Ascending aorta (tissue), 2 donors: ENCODE measurements at regions not wholly inside any gene's neighbourhood (a gene's known extent, or its start where the extent isn't known, plus 50 kb on each side); places are given as distances from the start of the nearest gene placed in this dataset.

ENCODE experiments used
- DNase-seq, 2 donors: peaks; one replicate each; pipeline ENCODE4 v3.0.0-alpha.2; 2019; ENCODE audit warnings: low spot score in 2 of 2
- H3K27ac ChIP-seq, 2 donors: fragments of 200-600 bp; sonication (generic); one replicate each; pipeline ENCODE4 v1.5.1; 2016 to 2017; ENCODE audit warnings: mild to moderate bottlenecking in 1 of 2
- H3K27me3 ChIP-seq: fragments of 200-600 bp; sonication (generic); one replicate; pipeline ENCODE4 v1.5.1; 2017
- H3K36me3 ChIP-seq, 2 donors: fragments of 200-600 bp; sonication (generic); one replicate each; pipeline ENCODE4 v1.5.1; 2016
- H3K4me1 ChIP-seq, 2 donors: fragments of 200-600 bp; sonication (generic); one replicate each; pipeline ENCODE4 v1.5.1; 2016 to 2017; ENCODE audit warnings: mild to moderate bottlenecking in 1 of 2
- H3K4me3 ChIP-seq, 2 donors: fragments of 200-600 bp; sonication (generic); one replicate each; pipeline ENCODE4 v1.5.1; 2016 to 2017; ENCODE audit warnings: mild to moderate bottlenecking in 1 of 2
- H3K9me3 ChIP-seq, 2 donors: fragments of 200-600 bp; sonication (generic); one replicate each; pipeline ENCODE4 v1.5.1; 2016
- CTCF ChIP-seq, 3 experiments: fragments of 200-600 bp in 2 of 3; fragments of 450-650 bp in 1 of 3; sonication (generic) in 2 of 3; IDR thresholded peaks; one replicate each; pipeline ENCODE4 v1.5.1; 2016 to 2019; ENCODE audit warnings: antibody characterized with exemption in 3 of 3, mild to moderate bottlenecking in 1 of 3, moderate library complexity in 1 of 3
- intact Hi-C: fragments of 100-400 bp; cut with DNase I; formaldehyde crosslinking; loops from one replicate; pipeline ENCODE4 v1.15.1; 2023

GRCh38 chr14:43123544-43123943, 1383.5 kb downstream of the FSCB start:
- intact Hi-C loops = no loop called here
- Histone ChIP-seq H3K4me1 (no peaks in the 10 kb centered on the region), H3K9me3 (no peaks in the 10 kb centered on the region), H3K27ac (no peak overlapping the region), H3K27me3 (no peaks in the 10 kb centered on the region), H3K36me3 (no peaks in the 10 kb centered on the region), H3K4me3 (no peak overlapping the region)
- no peak for TF ChIP-seq CTCF (IDR thresholded peaks at IDR 0.05)
- DNase-seq = no peak

GRCh38 chr14:43119672-43120071, 1387.4 kb downstream of the FSCB start:
- Histone ChIP-seq H3K9me3 (no peaks in the 10 kb centered on the region), H3K27me3 (no peaks in the 10 kb centered on the region), H3K4me1 (no peaks in the 10 kb centered on the region), H3K4me3 (no peak overlapping the region), H3K27ac (no peak overlapping the region), H3K36me3 (no peaks in the 10 kb centered on the region)
- DNase-seq = no peak
- intact Hi-C loops = no loop called here
- no peak for TF ChIP-seq CTCF (IDR thresholded peaks at IDR 0.05)

DNA sequence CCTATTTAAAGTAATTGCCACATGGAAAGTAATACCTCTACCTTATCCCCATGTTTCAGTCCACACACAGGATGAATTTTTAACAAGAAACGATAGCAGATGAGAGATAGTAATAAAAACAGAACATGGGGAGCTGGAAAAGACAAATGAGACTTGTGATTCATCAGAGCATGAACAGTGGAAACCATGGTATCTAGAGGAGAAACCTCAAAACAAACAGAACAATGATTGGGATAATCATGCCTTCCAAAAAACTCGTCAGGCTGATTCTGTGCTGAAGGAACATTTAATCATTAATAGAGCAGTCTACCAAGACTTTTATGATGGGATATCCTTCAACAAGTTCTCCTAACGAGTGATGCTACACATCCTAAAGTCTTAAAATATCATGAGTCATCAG, 1390.7 kb downstream of the FSCB start:
- intact Hi-C loops = no loop called here
- no peak for DNase-seq
- H3K36me3 ChIP-seq = no peaks in the 10 kb centered on the region
- no peak for TF ChIP-seq CTCF (IDR thresholded peaks at IDR 0.05)
- no peaks in the 10 kb centered on the region for H3K9me3 ChIP-seq
- H3K27me3 ChIP-seq = no peaks in the 10 kb centered on the region
- H3K4me3 ChIP-seq = no peak overlapping the region
- H3K4me1 ChIP-seq = no peaks in the 10 kb centered on the region
- no peak overlapping the region for H3K27ac ChIP-seq

- H3K36me3 ChIP-seq = no peaks in the 10 kb centered on the region
- no peak overlapping the region for H3K27ac ChIP-seq
- no peaks in the 10 kb centered on the region for H3K27me3 ChIP-seq
- no peak for TF ChIP-seq CTCF (IDR thresholded peaks at IDR 0.05)
- DNase-seq = no peak
- intact Hi-C loops = no loop called here
- H3K4me1 ChIP-seq = no peaks in the 10 kb centered on the region
- no peak overlapping the region for H3K4me3 ChIP-seq
- no peaks in the 10 kb centered on the region for H3K9me3 ChIP-seq
Measured at GRCh38 chr14:43105305-43105704, 1401.8 kb downstream of the FSCB start.

DNA sequence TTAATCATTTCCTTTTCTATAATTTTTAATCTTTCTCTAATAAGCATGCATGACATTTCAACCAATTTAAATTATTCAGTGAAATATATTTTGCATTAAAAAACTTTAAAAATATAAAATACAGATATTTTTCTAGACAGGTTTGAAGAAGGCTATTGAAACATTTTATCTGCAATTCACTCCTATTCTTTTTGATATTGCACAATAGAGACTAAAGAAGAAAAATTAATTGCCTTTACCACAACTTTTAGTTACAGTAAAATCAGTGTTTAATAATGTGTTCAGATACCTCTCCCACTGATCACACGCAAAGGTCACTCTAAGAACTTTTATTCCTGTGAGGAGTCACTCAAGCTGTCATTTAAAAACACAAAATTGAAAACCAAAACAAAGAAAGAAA, 1416.7 kb downstream of the FSCB start:
- no peaks in the 10 kb centered on the region for H3K36me3 ChIP-seq
- no peak overlapping the region for H3K4me3 ChIP-seq
- TF ChIP-seq CTCF (IDR thresholded peaks at IDR 0.05) = no peak
- no peak for DNase-seq
- H3K4me1 ChIP-seq = no peaks in the 10 kb centered on the region
- intact Hi-C loops = no loop called here
- H3K27me3 ChIP-seq = no peaks in the 10 kb centered on the region
- no peaks in the 10 kb centered on the region for H3K9me3 ChIP-seq
- H3K27ac ChIP-seq = no peak overlapping the region

DNA sequence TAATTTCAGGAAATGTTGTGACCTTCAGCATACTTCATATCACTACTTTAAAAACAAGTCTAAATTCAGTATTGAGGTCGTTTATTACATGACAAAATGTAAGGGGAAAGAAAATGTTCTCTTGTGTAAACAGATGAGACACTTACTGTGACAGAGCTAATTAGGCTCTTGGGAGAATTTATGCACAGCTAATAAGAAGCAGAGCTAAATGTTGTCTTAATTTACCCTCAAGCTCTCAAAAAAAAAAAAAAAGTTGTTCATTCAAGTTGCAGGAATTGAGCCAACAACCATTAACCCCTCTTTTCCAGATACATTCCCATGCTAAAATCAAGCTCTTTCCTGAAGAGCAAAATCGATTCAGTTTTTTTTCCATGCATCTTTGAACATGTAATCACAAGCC, 1419.4 kb downstream of the FSCB start:
- no peaks in the 10 kb centered on the region for H3K4me1 ChIP-seq
- TF ChIP-seq CTCF (IDR thresholded peaks at IDR 0.05) = no peak
- H3K36me3 ChIP-seq = no peaks in the 10 kb centered on the region
- intact Hi-C loops = no loop called here
- no peaks in the 10 kb centered on the region for H3K27me3 ChIP-seq
- no peaks in the 10 kb centered on the region for H3K9me3 ChIP-seq
- DNase-seq = no peak
- H3K4me3 ChIP-seq = no peak overlapping the region
- no peak overlapping the region for H3K27ac ChIP-seq
